Ectodermal cell (in vitro differentiated cells): ENCODE measurements at regions not wholly inside any gene's neighbourhood (a gene's known extent, or its start where the extent isn't known, plus 50 kb on each side); places are given as distances from the start of the nearest gene placed in this dataset.
"Not testable (repeated sequence)": the region's sequence is repeated elsewhere in the genome, so short reads cannot be mapped to it uniquely, and the experiment has no call there.

Source experiments
- H3K27ac ChIP-seq: 2 replicates; pipeline ENCODE4 v1.7.0; 2013; ENCODE audit warnings: mild to moderate bottlenecking, low read depth, low read length; ENCODE audit not compliant: insufficient read depth, poor library complexity, severe bottlenecking
- H3K27me3 ChIP-seq: 2 replicates; pipeline ENCODE4 v1.7.0; 2013; ENCODE audit warnings: mild to moderate bottlenecking, low read length; ENCODE audit not compliant: insufficient read depth, control insufficient read depth, poor library complexity, severe bottlenecking
- H3K36me3 ChIP-seq: one replicate; pipeline ENCODE4 v1.7.0; 2013; ENCODE audit warnings: low read length; ENCODE audit not compliant: control insufficient read depth, insufficient read depth
- H3K4me1 ChIP-seq: one replicate; pipeline ENCODE4 v1.7.0; 2013; ENCODE audit warnings: low read length; ENCODE audit not compliant: control insufficient read depth, insufficient read depth
- H3K4me3 ChIP-seq: 2 replicates; pipeline ENCODE4 v1.7.0; 2013; ENCODE audit warnings: low read depth, low read length, control low read depth; ENCODE audit not compliant: insufficient read depth
- H3K9me3 ChIP-seq: 2 replicates; pipeline ENCODE4 v1.7.0; 2013; ENCODE audit warnings: mild to moderate bottlenecking, low read length, moderate library complexity; ENCODE audit not compliant: control insufficient read depth
- WGBS, 2 experiments: methylation state at CpG; one replicate each; pipeline ENCODE4 v1.1.7; 2013; ENCODE audit warnings: missing lambda C conversion rate in 2 of 2; 5-methylcytosine and 5-hydroxymethylcytosine counted together

DNA sequence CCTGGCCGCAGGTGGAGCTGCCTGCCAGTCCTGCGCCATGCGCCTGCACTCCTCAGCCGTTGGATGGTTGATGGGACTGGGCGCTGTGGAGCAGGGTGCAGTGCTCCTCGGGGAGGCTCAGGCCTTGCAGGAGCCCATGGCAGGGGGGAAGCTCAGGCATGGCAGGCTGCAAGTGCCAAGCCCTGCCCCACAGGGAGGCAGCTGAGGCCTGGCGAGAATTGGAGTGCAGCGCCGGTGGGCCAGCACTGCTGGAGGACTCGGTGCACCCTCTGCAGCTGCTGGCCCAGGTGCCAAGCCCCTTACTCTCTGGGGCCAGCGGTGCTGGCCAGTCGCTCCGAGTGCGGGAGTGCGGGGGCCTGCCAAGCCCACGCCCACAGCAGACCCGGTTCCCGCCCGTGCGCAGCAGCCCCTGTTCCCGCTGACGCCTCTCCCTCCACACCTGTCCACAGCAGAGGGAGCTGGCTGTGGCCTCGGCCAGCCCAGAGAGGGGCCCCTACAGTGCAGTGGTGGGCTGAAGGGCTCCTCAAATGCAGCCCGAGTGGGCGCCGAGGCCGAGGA is 275.9 kb upstream of the FRG1 start:
- Histone ChIP-seq H3K27me3 (no peaks in the 10 kb centered on the region), H3K36me3 (no peaks in the 10 kb centered on the region), H3K9me3 (no peaks in the 10 kb centered on the region), H3K4me1 (no peaks in the 10 kb centered on the region), H3K27ac (no peak overlapping the region), H3K4me3 (no peak overlapping the region)
- WGBS, 2 experiments: 94% methylated on average over 27 of the region's 27 CpGs

DNA sequence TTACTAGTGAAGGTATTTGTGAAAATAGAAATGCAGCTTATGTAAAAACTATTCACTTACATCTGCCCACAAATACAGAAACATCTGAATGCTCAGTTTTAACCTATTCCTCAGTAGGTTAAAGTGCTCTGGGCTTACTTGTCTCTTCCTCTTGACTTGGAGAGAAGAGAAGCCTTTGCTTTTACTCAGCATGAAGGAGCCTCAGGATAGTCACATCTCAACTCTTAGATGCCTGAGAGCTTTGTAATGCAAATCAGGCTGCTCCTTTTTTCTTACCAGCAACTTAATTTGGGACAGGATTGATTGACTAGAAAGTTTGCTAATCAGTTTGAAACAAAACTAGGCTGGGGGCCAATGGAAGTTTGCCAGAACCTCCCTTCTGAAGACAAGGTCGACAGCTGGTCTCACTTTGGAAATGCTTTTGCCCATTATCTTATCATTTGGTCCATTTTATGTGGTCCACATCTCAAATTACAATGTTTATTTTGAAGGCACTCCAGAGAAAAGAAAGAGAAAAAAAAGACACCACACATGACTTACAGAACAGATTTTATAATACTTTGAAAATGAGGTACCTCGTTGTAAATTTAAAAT is 274.9 kb upstream of the FRG1 start:
- H3K9me3 ChIP-seq, H3K4me3 ChIP-seq, H3K27ac ChIP-seq, H3K36me3 ChIP-seq, H3K27me3 ChIP-seq, H3K4me1 ChIP-seq: not testable (repeated sequence)
- WGBS, 2 experiments: 67 to 73% methylated on average over 1 of the region's 2 CpGs

DNA sequence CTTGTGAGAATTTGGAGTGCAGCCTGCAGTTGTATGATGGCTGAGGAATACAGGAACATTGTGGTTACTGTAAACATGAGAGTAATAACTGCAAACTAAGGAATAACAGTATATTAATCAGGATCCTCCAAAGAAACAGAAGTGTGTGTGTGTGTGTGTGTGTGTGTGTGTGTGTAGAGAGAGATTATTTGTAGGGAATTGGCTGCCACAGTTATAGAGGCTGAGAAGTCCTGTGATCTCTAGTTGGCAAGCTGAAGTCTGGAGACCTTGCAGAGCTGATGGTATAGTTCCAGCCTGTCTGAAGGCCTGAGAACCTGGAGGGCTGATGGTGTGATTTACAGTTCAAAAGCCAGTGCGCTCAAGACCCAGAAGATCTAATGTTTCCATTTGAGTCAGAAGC is 273.3 kb upstream of the FRG1 start:
- WGBS, 2 experiments: no CpG with 5 or more reads among the region's 1 CpG
- H3K9me3 ChIP-seq, H3K4me3 ChIP-seq, H3K27ac ChIP-seq, H3K36me3 ChIP-seq, H3K27me3 ChIP-seq, H3K4me1 ChIP-seq: not testable (repeated sequence)

DNA sequence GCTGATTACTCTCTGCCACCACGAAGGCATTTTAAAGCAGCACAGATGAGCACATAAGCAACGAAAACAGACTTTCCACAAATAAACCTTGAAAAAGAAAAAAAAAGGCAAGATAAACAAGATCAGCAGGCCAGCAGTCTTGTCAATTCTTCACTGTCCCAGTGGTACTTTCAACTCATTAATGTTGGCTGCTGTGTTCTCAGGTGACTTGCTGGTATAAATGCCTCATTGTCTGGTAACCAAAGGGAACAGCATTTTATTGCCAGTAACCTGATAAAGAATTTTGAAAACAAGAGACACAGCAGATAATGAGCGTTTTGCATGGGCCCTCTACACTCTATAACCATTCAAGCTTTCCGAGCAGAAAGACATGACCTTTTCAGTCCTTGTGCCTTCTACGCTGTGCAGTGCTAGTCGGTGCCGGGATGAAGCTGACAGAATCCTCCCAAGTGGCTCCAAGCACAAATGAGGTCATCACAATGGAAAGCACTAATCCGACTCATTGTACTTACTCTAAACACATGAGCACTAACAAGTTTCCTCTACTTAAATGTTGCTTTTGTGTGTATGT is 242.9 kb upstream of the FRG1 start:
- H3K27me3 ChIP-seq, H3K9me3 ChIP-seq, H3K4me3 ChIP-seq, H3K4me1 ChIP-seq, H3K27ac ChIP-seq, H3K36me3 ChIP-seq: not testable (repeated sequence)
- WGBS, 2 experiments: no CpG with 5 or more reads among the region's 8 CpGs

DNA sequence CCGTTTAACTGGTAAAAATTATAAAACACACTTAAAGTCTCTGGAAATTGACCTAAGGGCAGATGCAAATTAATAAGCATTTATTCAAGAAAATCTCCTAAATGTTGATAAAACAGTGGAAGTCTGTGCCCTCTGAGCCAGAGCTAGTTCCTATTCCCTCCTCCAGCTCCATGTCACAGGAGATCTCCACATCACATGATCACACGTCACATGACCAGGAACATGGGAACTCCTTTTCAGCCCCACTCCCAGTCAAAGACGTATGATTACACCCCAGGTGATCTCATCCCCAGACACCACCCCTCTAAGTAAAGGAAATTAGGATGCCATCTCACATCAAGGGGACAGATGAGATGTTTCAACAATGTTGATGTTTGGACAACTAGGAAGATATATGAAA is 237.7 kb upstream of the FRG1 start:
- H3K27ac ChIP-seq, H3K9me3 ChIP-seq, H3K4me3 ChIP-seq, H3K4me1 ChIP-seq, H3K36me3 ChIP-seq, H3K27me3 ChIP-seq: not testable (repeated sequence)
- WGBS, 2 experiments: 100% methylated on average over 1 to 2 of the region's 3 CpGs

DNA sequence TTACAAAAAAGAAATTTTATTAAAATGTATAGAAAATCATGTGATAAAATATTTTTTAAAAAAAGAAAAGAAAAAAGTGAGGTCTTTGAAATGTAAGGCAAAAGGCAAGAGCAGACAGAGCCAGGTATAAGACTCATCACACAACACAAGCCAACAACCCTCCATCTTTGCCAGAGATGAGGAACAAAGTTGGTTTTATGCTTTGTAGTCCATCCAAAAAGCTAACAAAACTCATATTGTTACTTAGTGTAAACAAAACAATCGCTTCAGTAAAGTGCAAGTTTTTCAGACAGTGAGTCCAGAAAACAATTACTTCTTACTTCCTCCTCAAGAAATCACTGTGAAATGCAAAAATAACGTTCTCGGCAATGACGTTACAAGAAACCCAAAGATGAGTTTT is 233.9 kb upstream of the FRG1 start:
- H3K27ac ChIP-seq, H3K9me3 ChIP-seq, H3K4me3 ChIP-seq, H3K27me3 ChIP-seq, H3K4me1 ChIP-seq, H3K36me3 ChIP-seq: not testable (repeated sequence)
- 88 to 98% methylated on average over 1 to 4 of the region's 4 CpGs for WGBS, 2 experiments

DNA sequence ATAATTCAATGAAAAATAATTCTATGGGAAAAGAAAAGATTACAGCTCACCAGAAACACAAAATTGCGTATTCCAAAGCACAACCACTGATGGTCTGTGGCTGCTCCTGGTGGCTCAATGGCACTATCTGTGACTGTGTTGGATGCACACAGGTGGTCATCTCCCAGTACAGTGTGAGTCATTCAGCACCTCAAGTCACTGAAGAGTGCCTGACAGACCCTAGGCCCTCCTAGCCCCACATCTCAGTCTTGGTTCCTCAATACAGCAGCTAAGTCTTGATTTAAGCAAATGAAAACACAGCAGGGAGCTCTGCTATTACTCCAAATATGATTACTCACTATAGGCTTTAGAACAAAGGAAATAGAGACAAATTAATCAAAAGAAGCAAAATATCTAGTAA is 233.4 kb upstream of the FRG1 start:
- not testable (repeated sequence) for H3K27ac ChIP-seq, H3K9me3 ChIP-seq, H3K27me3 ChIP-seq, H3K4me3 ChIP-seq, H3K36me3 ChIP-seq, H3K4me1 ChIP-seq
- 88 to 93% methylated on average over 1 of the region's 1 CpG for WGBS, 2 experiments

DNA sequence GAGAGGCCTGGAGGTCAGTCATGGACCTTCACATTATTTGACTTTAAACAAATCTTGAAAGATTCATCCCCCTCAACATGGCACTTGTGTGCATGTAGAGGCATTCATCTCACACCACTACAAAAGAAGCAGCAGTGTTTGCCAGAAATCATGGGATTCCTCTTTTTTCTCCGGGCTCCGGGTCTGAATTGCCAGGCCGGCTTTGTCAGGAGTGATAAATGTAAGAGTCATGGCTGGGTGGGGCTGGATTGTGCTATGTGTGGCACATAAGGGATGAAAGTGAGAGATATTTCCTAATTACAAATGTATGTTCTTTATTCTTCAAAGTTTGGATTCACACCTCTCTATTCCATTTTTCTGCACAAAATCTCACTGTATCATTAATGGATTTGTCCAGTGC is 228.7 kb upstream of the FRG1 start:
- not testable (repeated sequence) for H3K27me3 ChIP-seq, H3K4me1 ChIP-seq, H3K4me3 ChIP-seq, H3K36me3 ChIP-seq, H3K27ac ChIP-seq, H3K9me3 ChIP-seq
- 95 to 96% methylated on average over 2 to 3 of the region's 3 CpGs for WGBS, 2 experiments

DNA sequence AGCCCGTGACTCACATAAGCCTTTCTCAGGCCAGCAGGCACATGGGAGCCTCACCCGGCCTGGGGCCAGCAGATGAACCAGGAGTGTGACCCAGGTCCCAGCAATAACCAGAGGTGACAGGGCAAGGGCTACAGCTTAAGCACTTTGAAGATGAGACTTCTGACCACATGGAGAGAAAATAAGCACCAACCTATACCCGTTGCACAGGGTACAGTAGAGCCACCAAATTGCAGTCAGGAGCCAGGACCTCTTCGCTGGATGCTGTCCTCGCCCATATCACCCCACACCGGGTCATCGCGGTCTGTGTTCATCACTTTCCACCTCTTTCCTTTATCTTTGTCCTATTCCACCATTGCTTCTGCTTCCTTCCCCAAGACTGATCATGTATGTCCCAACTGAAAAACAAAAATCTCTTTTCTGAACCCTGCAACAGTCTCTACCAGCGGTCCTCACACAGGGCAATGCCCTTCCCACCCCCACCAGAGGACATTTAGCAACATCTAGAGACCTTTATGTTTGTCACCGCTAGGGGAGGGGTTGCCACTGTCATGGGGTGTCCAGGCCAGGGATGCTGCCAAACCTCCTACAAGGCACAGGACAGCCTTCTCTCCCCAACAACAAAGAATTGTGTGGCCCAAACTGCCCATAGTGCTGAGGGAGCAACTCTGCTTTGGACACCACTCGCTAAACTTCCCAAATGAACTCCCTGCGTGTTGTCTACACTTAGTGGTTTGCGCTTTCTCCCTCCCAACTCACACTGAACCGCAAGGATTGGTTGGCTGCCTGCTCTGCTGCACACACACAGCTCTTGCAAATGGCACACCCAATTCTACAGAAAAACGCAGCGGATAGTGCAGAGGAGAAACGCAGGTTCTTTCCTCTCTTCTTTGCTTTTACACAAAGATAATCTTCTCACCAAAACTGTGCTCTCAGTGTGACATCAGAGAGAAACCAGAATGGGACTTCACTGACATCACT is 219.4 kb upstream of the FRG1 start:
- not testable (repeated sequence) for H3K36me3 ChIP-seq, H3K4me3 ChIP-seq, H3K27me3 ChIP-seq, H3K27ac ChIP-seq, H3K9me3 ChIP-seq, H3K4me1 ChIP-seq
- 93% methylated on average over 17 of the region's 17 CpGs for WGBS, 2 experiments

DNA sequence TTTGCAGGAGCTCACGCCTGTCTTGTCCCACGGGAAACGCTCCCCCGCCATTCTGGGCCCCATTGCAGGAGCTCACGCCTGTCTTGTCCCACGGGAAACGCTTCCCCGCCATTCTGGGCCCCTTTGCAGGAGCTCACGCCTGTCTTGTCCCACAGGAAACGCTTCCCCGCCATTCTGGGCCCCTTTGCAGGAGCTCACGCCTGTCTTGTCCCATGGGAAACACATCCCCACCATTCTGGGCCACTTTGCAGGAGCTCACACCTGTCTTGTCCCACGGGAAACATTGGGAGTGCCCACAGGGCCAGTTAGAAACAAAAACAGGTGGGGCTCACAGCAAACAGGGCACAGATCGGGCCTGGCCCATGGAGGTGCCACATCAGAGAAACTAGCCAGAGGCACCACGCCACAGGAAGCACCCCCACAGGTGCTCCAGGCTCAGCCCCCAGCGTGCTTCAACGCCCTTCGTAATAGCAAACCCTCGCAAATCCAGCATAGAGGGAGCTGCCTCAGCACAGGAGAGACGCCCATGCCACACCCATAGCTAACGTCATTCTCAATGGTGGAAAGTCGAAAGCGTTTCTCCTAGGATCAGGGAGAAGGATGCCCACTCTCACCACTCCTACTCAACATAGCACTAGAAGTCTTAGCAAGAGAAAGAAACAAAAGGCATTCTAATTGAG is 218.2 kb upstream of the FRG1 start:
- H3K36me3 ChIP-seq: not testable (repeated sequence)

More for the DNA sequence above, 218.2 kb upstream of the FRG1 start:
- not testable (repeated sequence) for H3K4me1 ChIP-seq, H3K27ac ChIP-seq, H3K4me3 ChIP-seq, H3K9me3 ChIP-seq, H3K27me3 ChIP-seq
- 86% methylated on average over 14 to 15 of the region's 23 CpGs for WGBS, 2 experiments
